ENCODE measurements at regions not wholly inside any gene's neighbourhood (a gene's known extent, or its start where the extent isn't known, plus 50 kb on each side); places are given as distances from the start of the nearest gene placed in this dataset.

GRCh38 chr16:82386761-82387160, 216.7 kb upstream of the MPHOSPH6 start:
- no peak overlapping the region for H3K27ac Mint-ChIP-seq
- no peak overlapping the region for H3K4me3 Mint-ChIP-seq
- H3K27me3 Mint-ChIP-seq, result peaks cover 3 to 9% (median 5%) of the 10 kb centered on the region in 3 donors
- H3K4me1 Mint-ChIP-seq, result no peaks in the 10 kb centered on the region
- DNase-seq (no peak), ATAC-seq (ENCODE audit: low read depth in 2 of 2) (no peak)
- no peaks in the 10 kb centered on the region for H3K36me3 Mint-ChIP-seq
- H3K9me3 Mint-ChIP-seq, result peaks cover 0 to under 1% (median 0%) of the 10 kb centered on the region in 7 donors

GRCh38 chr16:82384949-82385348, 214.9 kb upstream of the MPHOSPH6 start:
- H3K36me3 Mint-ChIP-seq, result peaks cover 0 to 7% of the 10 kb centered on the region in 2 donors
- H3K27me3 Mint-ChIP-seq, result peaks cover 3 to 19% (median 12%) of the 10 kb centered on the region in 3 donors
- ATAC-seq (ENCODE audit: low read depth in 2 of 2) (no peak), DNase-seq (no peak)
- no peak overlapping the region for H3K27ac Mint-ChIP-seq
- H3K4me1 Mint-ChIP-seq, result no peaks in the 10 kb centered on the region
- H3K9me3 Mint-ChIP-seq, result peaks cover 0 to 9% (median 5%) of the 10 kb centered on the region in 7 donors
- no peak overlapping the region for H3K4me3 Mint-ChIP-seq

- no peaks in the 10 kb centered on the region for H3K4me1 Mint-ChIP-seq
- peaks cover 0 to 9% (median 5%) of the 10 kb centered on the region in 7 donors for H3K9me3 Mint-ChIP-seq
- no peak overlapping the region for H3K4me3 Mint-ChIP-seq
- no peak for ATAC-seq (ENCODE audit: low read depth in 2 of 2)
- H3K27me3 Mint-ChIP-seq, result peaks cover 3 to 23% (median 12%) of the 10 kb centered on the region in 3 donors
- H3K36me3 Mint-ChIP-seq, result peaks cover 0 to 7% of the 10 kb centered on the region in 2 donors
- no peak for DNase-seq
- H3K27ac Mint-ChIP-seq, result no peak overlapping the region
Observed at GRCh38 chr16:82384017-82384416, 214.0 kb upstream of the MPHOSPH6 start.

- Mint-ChIP-seq H3K4me3 (no peak overlapping the region), H3K9me3 (peaks cover 0 to 9% (median 5%) of the 10 kb centered on the region in 7 donors), H3K27me3 (peaks cover 3 to 23% (median 12%) of the 10 kb centered on the region in 3 donors), H3K4me1 (no peaks in the 10 kb centered on the region), H3K27ac (no peak overlapping the region), H3K36me3 (peaks cover 0 to 7% of the 10 kb centered on the region in 2 donors)
- DNase-seq, result no peak
- ATAC-seq (ENCODE audit: low read depth in 2 of 2), result no peak
Observed at GRCh38 chr16:82382521-82382920, 212.5 kb upstream of the MPHOSPH6 start.

GRCh38 chr16:82379551-82379950, 209.5 kb upstream of the MPHOSPH6 start:
- peaks cover 0 to 7% of the 10 kb centered on the region in 2 donors for H3K36me3 Mint-ChIP-seq
- peaks cover 0 to 18% (median 5%) of the 10 kb centered on the region in 7 donors for H3K9me3 Mint-ChIP-seq
- DNase-seq, result no peak
- H3K4me3 Mint-ChIP-seq, result no peak overlapping the region
- ATAC-seq (ENCODE audit: low read depth in 2 of 2), result no peak
- H3K27me3 Mint-ChIP-seq, result peaks cover 0 to 23% (median 23%) of the 10 kb centered on the region in 3 donors
- H3K4me1 Mint-ChIP-seq, result no peaks in the 10 kb centered on the region
- no peak overlapping the region for H3K27ac Mint-ChIP-seq

- no peak for DNase-seq
- H3K27ac Mint-ChIP-seq, result no peak overlapping the region
- H3K9me3 Mint-ChIP-seq, result peaks cover 0 to 9% (median 0%) of the 10 kb centered on the region in 7 donors
- H3K36me3 Mint-ChIP-seq, result no peaks in the 10 kb centered on the region
- H3K4me1 Mint-ChIP-seq, result no peaks in the 10 kb centered on the region
- no peak overlapping the region for H3K4me3 Mint-ChIP-seq
- peaks cover 0 to 11% (median 7%) of the 10 kb centered on the region in 3 donors for H3K27me3 Mint-ChIP-seq
- no peak for ATAC-seq (ENCODE audit: low read depth in 2 of 2)
Observed at GRCh38 chr16:82373976-82374375, 204.0 kb upstream of the MPHOSPH6 start.

- no peaks in the 10 kb centered on the region for H3K36me3 Mint-ChIP-seq
- no peak overlapping the region for H3K27ac Mint-ChIP-seq
- no peaks in the 10 kb centered on the region for H3K4me1 Mint-ChIP-seq
- H3K27me3 Mint-ChIP-seq, result peaks cover 0 to 7% (median 3%) of the 10 kb centered on the region in 3 donors
- peaks cover 0 to 3% (median 1%) of the 10 kb centered on the region in 7 donors for H3K9me3 Mint-ChIP-seq
- ATAC-seq (ENCODE audit: low read depth in 2 of 2) (no peak), DNase-seq (no peak)
- no peak overlapping the region for H3K4me3 Mint-ChIP-seq
Observed at GRCh38 chr16:82370282-82370681, 200.3 kb upstream of the MPHOSPH6 start.

GRCh38 chr16:82368041-82368440, 198.0 kb upstream of the MPHOSPH6 start:
- H3K4me3 Mint-ChIP-seq, result no peak overlapping the region
- no peak for ATAC-seq (ENCODE audit: low read depth in 2 of 2)
- no peaks in the 10 kb centered on the region for H3K4me1 Mint-ChIP-seq

GRCh38 chr16:82366462-82366861, 196.4 kb upstream of the MPHOSPH6 start:
- H3K4me3 Mint-ChIP-seq, result no peak overlapping the region
- H3K36me3 Mint-ChIP-seq, result no peaks in the 10 kb centered on the region
- no peaks in the 10 kb centered on the region for H3K4me1 Mint-ChIP-seq
- peaks cover 0 to 2% (median 0%) of the 10 kb centered on the region in 7 donors for H3K9me3 Mint-ChIP-seq
- peak overlapping the region in 1 of 6 donors; percentile 67 for H3K27ac Mint-ChIP-seq
- ATAC-seq (ENCODE audit: low read depth in 2 of 2), result no peak
- DNase-seq, result no peak
- peaks cover 0 to 11% (median 0%) of the 10 kb centered on the region in 3 donors for H3K27me3 Mint-ChIP-seq

More at GRCh38 chr16:82368041-82368440, 198.0 kb upstream of the MPHOSPH6 start:
- Mint-ChIP-seq H3K27me3 (peaks cover 0 to 7% (median 0%) of the 10 kb centered on the region in 3 donors), H3K27ac (peak overlapping the region in 1 of 6 donors; percentile 38), H3K36me3 (no peaks in the 10 kb centered on the region), H3K9me3 (peaks cover 0 to 2% (median 0%) of the 10 kb centered on the region in 7 donors)
- no peak for DNase-seq

- no peak overlapping the region for H3K27ac Mint-ChIP-seq
- H3K27me3 Mint-ChIP-seq, result peaks cover 4 to 11% (median 8%) of the 10 kb centered on the region in 3 donors
- H3K4me1 Mint-ChIP-seq, result no peaks in the 10 kb centered on the region
- H3K36me3 Mint-ChIP-seq, result no peaks in the 10 kb centered on the region
- H3K4me3 Mint-ChIP-seq, result no peak overlapping the region
- H3K9me3 Mint-ChIP-seq, result peaks cover 0 to 2% (median 0%) of the 10 kb centered on the region in 7 donors
- DNase-seq (no peak), ATAC-seq (ENCODE audit: low read depth in 2 of 2) (no peak)
Observed at GRCh38 chr16:82364690-82365089, 194.7 kb upstream of the MPHOSPH6 start.

GRCh38 chr16:82363026-82363816, 193.2 kb upstream of the MPHOSPH6 start:
- ATAC-seq (ENCODE audit: low read depth in 2 of 2) (no peak), DNase-seq (no peak)
- H3K4me1 Mint-ChIP-seq, result no peaks in the 10 kb centered on the region
- H3K27me3 Mint-ChIP-seq, result peaks cover 8 to 18% (median 13%) of the 10 kb centered on the region in 3 donors
- H3K4me3 Mint-ChIP-seq, result no peak overlapping the region
- peaks cover 0 to 6% (median 2%) of the 10 kb centered on the region in 7 donors for H3K9me3 Mint-ChIP-seq
- H3K36me3 Mint-ChIP-seq, result no peaks in the 10 kb centered on the region
- no peak overlapping the region for H3K27ac Mint-ChIP-seq

GRCh38 chr16:82361885-82362284, 191.9 kb upstream of the MPHOSPH6 start:
- Mint-ChIP-seq H3K27ac (no peak overlapping the region), H3K4me3 (no peak overlapping the region), H3K9me3 (peaks cover 0 to 7% (median 2%) of the 10 kb centered on the region in 7 donors), H3K36me3 (no peaks in the 10 kb centered on the region), H3K27me3 (peaks cover 12 to 21% (median 15%) of the 10 kb centered on the region in 3 donors), H3K4me1 (no peaks in the 10 kb centered on the region)
- ATAC-seq (ENCODE audit: low read depth in 2 of 2) (no peak), DNase-seq (no peak)

GRCh38 chr16:82360024-82360783, 190.2 kb upstream of the MPHOSPH6 start:
- H3K4me1 Mint-ChIP-seq, result no peaks in the 10 kb centered on the region
- H3K4me3 Mint-ChIP-seq, result no peak overlapping the region
- no peaks in the 10 kb centered on the region for H3K36me3 Mint-ChIP-seq
- no peak overlapping the region for H3K27ac Mint-ChIP-seq
- peaks cover 0 to 7% (median 0%) of the 10 kb centered on the region in 7 donors for H3K9me3 Mint-ChIP-seq
- DNase-seq, result no peak
- H3K27me3 Mint-ChIP-seq, result peaks cover 12 to 21% (median 15%) of the 10 kb centered on the region in 3 donors
- no peak for ATAC-seq (ENCODE audit: low read depth in 2 of 2)
